Right atrium auricular region (tissue), 2 donors: ENCODE measurements at regions not wholly inside any gene's neighbourhood (a gene's known extent, or its start where the extent isn't known, plus 50 kb on each side); places are given as distances from the start of the nearest gene placed in this dataset.

ENCODE experiments used
- DNase-seq: peaks from one replicate; pipeline ENCODE4 v3.0.0-alpha.2; 2019; ENCODE audit warnings: low spot score
- H3K27ac ChIP-seq, 2 donors: fragments of 200-600 bp; sonication (generic); 1 replicate in 1 of 2; 2 replicates in 1 of 2; pipeline ENCODE4 v1.5.1; 2016 to 2019
- H3K27me3 ChIP-seq, 2 donors: fragments of 200-600 bp; sonication (generic); one replicate each; pipeline versions ENCODE4 v1.5.1 to v1.6.0; 2017 to 2019
- H3K36me3 ChIP-seq: fragments of 200-600 bp; sonication (generic); one replicate; pipeline ENCODE4 v1.5.1; 2016
- H3K4me1 ChIP-seq, 2 donors: fragments of 200-600 bp; sonication (generic); one replicate each; pipeline versions ENCODE4 v1.5.1 to v1.6.0; 2017 to 2019
- H3K4me3 ChIP-seq, 2 donors: fragments of 200-600 bp; sonication (generic); 1 replicate in 1 of 2; 2 replicates in 1 of 2; pipeline ENCODE4 v1.5.1; 2017 to 2019; ENCODE audit warnings: mild to moderate bottlenecking in 1 of 2, moderate library complexity in 1 of 2
- H3K9me3 ChIP-seq, 2 donors: fragments of 200-600 bp; sonication (generic); one replicate each; pipeline ENCODE4 v1.5.1; 2019
- TF ChIP-seq, protein P1 (sequence below), 2 donors: fragments of 200-600 bp; sonication (generic); IDR thresholded peaks; one replicate each; pipeline ENCODE4 v1.5.1; 2019; ENCODE audit warnings: antibody characterized with exemption in 2 of 2

DNA sequence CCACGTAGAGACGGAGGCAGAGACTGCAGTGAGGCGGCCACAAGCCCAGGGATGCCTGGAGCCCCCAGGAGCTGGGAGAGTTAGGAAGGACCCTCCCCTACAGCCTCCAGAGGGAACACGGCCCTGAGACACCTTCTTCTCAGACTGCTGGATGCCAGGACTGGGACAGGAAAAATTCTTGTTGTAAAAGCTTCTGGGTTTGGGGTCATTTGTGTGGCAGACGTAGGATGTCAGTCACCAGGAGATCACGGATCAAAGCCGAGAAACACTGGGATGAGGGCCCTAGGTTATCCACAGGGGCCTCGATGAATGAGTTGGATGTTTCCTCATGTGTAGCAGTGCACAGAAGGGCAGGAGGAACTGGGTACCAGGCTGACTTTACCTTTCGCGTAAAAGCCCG is 163.7 kb downstream of the SHOX start:
- H3K36me3 ChIP-seq, result no peaks in the 10 kb centered on the region
- H3K4me1 ChIP-seq, result no peaks in the 10 kb centered on the region
- DNase-seq, result no peak
- peaks cover 0 to 3% of the 10 kb centered on the region in 2 donors for H3K27me3 ChIP-seq
- H3K9me3 ChIP-seq, result no peaks in the 10 kb centered on the region
- no peak overlapping the region for H3K4me3 ChIP-seq
- TF ChIP-seq, protein P1, sequence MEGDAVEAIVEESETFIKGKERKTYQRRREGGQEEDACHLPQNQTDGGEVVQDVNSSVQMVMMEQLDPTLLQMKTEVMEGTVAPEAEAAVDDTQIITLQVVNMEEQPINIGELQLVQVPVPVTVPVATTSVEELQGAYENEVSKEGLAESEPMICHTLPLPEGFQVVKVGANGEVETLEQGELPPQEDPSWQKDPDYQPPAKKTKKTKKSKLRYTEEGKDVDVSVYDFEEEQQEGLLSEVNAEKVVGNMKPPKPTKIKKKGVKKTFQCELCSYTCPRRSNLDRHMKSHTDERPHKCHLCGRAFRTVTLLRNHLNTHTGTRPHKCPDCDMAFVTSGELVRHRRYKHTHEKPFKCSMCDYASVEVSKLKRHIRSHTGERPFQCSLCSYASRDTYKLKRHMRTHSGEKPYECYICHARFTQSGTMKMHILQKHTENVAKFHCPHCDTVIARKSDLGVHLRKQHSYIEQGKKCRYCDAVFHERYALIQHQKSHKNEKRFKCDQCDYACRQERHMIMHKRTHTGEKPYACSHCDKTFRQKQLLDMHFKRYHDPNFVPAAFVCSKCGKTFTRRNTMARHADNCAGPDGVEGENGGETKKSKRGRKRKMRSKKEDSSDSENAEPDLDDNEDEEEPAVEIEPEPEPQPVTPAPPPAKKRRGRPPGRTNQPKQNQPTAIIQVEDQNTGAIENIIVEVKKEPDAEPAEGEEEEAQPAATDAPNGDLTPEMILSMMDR (IDR thresholded peaks at IDR 0.05), result no peak
- H3K27ac ChIP-seq, result no peak overlapping the region

GRCh38 chrX:793216-793770 is 162.7 kb downstream of the SHOX start:
- no peaks in the 10 kb centered on the region for H3K36me3 ChIP-seq
- no peaks in the 10 kb centered on the region for H3K4me1 ChIP-seq
- H3K27me3 ChIP-seq, result peaks cover 0 to 3% of the 10 kb centered on the region in 2 donors
- TF ChIP-seq, protein P1 (IDR thresholded peaks at IDR 0.05), result no peak
- no peak overlapping the region for H3K27ac ChIP-seq
- no peak for DNase-seq
- H3K4me3 ChIP-seq, result no peak overlapping the region
- H3K9me3 ChIP-seq, result no peaks in the 10 kb centered on the region

DNA sequence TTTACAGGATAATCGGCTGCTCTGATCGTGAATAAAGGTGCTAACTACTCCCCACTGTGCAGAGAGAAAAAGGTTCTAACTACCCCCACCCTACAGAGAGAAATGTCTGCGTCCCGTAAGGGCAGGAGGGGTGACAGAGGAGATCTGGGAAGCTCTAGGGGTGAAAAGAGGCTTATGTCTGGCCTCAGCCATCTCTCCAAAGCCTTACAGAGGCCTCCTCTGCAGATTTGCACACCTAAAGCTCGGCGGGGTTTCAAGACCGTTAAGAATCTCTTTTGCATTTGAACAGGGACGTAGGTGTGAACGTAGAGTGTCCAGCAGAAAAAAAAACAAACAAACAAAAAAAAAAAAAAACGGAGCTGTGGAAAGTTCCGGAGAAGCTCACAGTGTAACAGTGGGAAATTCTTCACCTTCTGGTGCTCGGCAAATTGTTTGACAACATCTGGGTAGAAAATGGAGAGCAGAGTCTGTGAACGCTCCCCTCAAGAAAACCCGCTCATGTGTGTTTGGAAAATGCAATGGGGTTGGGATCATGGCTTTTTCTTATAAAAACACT is 161.0 kb downstream of the SHOX start:
- no peak for DNase-seq
- Histone ChIP-seq H3K27ac (no peak overlapping the region), H3K27me3 (peaks cover 0 to 3% of the 10 kb centered on the region in 2 donors), H3K4me1 (no peaks in the 10 kb centered on the region), H3K36me3 (no peaks in the 10 kb centered on the region), H3K9me3 (no peaks in the 10 kb centered on the region), H3K4me3 (no peak overlapping the region)
- TF ChIP-seq, protein P1 (IDR thresholded peaks at IDR 0.05), result no peak

DNA sequence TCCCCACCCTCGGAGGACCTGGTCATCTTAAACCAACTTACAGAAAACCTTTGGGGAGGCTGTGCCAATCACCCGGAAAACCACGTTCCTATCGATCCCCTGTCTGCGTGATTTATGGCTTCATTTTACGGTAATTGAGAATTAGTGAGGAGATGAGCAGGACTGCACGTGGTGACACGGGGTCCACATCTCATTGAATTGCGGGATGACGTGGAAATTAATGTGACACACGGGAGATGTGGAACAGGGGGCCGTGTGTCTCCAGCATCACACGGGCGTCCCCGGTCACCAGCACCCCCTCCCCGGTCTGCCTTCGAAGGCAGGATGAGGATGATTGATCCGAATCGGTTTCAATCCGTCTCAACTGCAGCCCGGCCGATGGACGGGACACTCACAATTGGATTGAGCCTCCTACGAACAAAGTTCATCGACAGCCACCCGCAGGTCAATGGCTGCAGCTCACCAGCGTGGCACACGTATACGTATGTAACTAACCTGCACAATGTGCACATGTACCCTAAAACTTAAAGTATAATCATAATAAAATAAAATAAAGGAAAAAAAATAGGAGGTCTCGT is 160.3 kb downstream of the SHOX start:
- peaks cover 0 to 3% of the 10 kb centered on the region in 2 donors for H3K27me3 ChIP-seq

GRCh38 chrX:790041-790506 is 159.5 kb downstream of the SHOX start:
- Histone ChIP-seq H3K4me3 (no peak overlapping the region), H3K4me1 (no peaks in the 10 kb centered on the region), H3K27me3 (peaks cover 0 to 3% of the 10 kb centered on the region in 2 donors), H3K27ac (no peak overlapping the region), H3K36me3 (no peaks in the 10 kb centered on the region), H3K9me3 (no peaks in the 10 kb centered on the region)
- no peak for DNase-seq
- TF ChIP-seq, protein P1 (IDR thresholded peaks at IDR 0.05), result no peak

More for the DNA sequence above, 160.3 kb downstream of the SHOX start:
- Histone ChIP-seq H3K36me3 (no peaks in the 10 kb centered on the region), H3K4me1 (no peaks in the 10 kb centered on the region), H3K9me3 (no peaks in the 10 kb centered on the region), H3K27ac (no peak overlapping the region), H3K4me3 (no peak overlapping the region)
- TF ChIP-seq, protein P1 (IDR thresholded peaks at IDR 0.05), result no peak
- DNase-seq, result no peak
